A673 (cell line): ENCODE measurements at regions not wholly inside any gene's neighbourhood (a gene's known extent, or its start where the extent isn't known, plus 50 kb on each side); places are given as distances from the start of the nearest gene placed in this dataset.

Source experiments
- EZH2 ChIP-seq: fragments of 200-600 bp; sonication (generic); IDR thresholded peaks from 2 replicates; pipeline ENCODE4 v1.6.1; 2017; ENCODE audit warnings: borderline replicate concordance, low read depth, mild to moderate bottlenecking, mixed read lengths, antibody characterized with exemption, low read length; ENCODE audit not compliant: poor library complexity, severe bottlenecking
- TF ChIP-seq, protein P1 (sequence below): fragments of 300-800, 200-600 bp; sonication (generic); conservative IDR thresholded peaks from 2 replicates; pipeline ENCODE4 v1.5.1; 2017; ENCODE audit warnings: low read depth, mild to moderate bottlenecking, antibody characterized with exemption, low read length, moderate library complexity, mixed read lengths

DNA sequence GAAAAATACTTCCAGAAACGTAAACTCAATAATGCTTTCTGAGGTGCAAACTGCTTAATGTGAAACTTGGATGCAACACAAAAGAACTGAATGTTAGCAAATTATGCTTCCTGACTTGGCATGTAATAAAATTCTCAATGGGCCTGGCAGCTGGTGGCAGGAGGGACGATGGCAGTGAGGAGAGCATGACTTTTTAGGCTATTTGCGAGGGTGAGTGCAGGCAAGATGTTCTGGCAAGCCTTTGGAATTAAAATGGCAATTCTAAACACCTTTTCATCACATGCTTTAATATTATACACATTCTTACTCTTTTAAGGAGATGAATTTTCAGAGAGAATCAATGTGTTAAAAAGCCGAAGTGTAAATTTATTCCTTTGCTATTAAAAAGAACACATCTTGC is 224.8 kb upstream of the CDH4 start:
- TF ChIP-seq EZH2, result no peak
- TF ChIP-seq, protein P1, sequence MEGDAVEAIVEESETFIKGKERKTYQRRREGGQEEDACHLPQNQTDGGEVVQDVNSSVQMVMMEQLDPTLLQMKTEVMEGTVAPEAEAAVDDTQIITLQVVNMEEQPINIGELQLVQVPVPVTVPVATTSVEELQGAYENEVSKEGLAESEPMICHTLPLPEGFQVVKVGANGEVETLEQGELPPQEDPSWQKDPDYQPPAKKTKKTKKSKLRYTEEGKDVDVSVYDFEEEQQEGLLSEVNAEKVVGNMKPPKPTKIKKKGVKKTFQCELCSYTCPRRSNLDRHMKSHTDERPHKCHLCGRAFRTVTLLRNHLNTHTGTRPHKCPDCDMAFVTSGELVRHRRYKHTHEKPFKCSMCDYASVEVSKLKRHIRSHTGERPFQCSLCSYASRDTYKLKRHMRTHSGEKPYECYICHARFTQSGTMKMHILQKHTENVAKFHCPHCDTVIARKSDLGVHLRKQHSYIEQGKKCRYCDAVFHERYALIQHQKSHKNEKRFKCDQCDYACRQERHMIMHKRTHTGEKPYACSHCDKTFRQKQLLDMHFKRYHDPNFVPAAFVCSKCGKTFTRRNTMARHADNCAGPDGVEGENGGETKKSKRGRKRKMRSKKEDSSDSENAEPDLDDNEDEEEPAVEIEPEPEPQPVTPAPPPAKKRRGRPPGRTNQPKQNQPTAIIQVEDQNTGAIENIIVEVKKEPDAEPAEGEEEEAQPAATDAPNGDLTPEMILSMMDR, result no peak
